Medulla oblongata (tissue), 1 donor: ENCODE measurements at regions not wholly inside any gene's neighbourhood (a gene's known extent, or its start where the extent isn't known, plus 50 kb on each side); places are given as distances from the start of the nearest gene placed in this dataset.

ENCODE experiments used
- DNase-seq: peaks from one replicate; pipeline ENCODE4 v3.0.0-alpha.2; 2015; ENCODE audit errors: extremely low spot score

- no peak for DNase-seq
Measured at GRCh38 chr5:129821477-129822131, 73.7 kb downstream of the MINAR2 start.

DNA sequence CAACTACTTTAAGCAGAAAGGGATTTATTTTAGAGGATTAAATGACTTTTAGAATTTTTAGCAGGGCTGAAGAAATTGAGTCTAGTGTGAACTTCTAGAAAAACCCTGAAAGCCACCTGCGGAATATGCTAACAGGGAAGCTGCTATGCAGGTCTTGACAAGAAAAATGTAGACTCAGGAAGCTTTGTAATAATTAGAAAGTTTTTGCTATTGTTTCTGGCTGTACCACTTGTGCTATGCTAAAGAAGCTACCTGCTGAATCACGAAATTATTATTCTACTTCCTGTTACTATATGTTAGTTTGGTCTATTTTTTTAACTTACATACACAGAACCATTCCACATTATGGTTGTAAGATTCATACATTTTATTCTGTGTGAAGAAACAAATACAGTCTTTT lies 74.0 kb upstream of the CHSY3 start:
- no peak for DNase-seq

GRCh38 chr5:129836321-129836720 lies 67.9 kb upstream of the CHSY3 start:
- DNase-seq: no peak

- no peak for DNase-seq
Measured at GRCh38 chr5:129844764-129845163, 59.5 kb upstream of the CHSY3 start.

GRCh38 chr5:129852747-129853352 lies 51.4 kb upstream of the CHSY3 start:
- DNase-seq: peak; percentile 93

DNA sequence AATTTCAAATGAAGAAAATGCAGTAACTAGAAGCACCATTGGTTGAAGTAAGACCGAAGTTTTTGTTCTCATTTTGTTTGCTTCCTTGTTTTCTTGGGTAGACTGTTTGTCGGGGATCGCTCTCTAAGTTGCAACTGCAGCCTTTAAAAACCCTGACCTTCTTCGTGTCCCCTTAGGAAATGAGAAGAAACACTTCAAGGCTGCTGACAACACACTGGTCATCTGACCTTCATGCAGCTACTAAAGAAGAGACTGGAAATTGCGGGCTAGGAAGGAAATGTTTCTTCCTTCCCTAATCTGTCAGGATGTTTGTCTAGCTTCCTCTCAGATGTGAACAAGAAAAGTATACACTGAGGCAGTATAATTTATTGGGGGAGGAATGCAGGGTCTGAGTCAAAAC lies 50.7 kb upstream of the CHSY3 start:
- DNase-seq: peak; percentile 61
